ENCODE measurements at regions not wholly inside any gene's neighbourhood (a gene's known extent, or its start where the extent isn't known, plus 50 kb on each side); places are given as distances from the start of the nearest gene placed in this dataset.

DNA sequence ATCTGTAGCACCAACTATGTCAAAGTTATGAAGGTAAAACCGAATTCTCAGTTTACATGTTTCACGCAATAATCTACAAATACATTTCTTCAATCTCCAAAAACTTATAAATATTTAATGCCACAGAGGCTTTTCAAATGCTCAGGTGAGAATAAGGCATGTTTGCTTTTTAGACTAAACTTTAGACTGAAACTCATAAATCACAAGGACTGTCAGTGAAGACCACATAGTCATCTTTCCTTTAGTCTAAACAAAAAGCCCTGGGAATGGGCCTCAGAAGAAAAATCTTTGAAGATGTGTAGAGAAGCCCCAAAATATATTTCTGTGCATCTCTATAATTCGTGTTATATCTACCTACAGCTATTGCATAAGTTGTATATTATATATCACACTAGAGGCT, 54.5 kb upstream of the DCTD start:
- DNase-seq (ENCODE audit: low spot score) = no peak

- DNase-seq (ENCODE audit: low spot score) = no peak
Measured at GRCh38 chr4:182969651-182970279, 52.6 kb upstream of the DCTD start.

DNA sequence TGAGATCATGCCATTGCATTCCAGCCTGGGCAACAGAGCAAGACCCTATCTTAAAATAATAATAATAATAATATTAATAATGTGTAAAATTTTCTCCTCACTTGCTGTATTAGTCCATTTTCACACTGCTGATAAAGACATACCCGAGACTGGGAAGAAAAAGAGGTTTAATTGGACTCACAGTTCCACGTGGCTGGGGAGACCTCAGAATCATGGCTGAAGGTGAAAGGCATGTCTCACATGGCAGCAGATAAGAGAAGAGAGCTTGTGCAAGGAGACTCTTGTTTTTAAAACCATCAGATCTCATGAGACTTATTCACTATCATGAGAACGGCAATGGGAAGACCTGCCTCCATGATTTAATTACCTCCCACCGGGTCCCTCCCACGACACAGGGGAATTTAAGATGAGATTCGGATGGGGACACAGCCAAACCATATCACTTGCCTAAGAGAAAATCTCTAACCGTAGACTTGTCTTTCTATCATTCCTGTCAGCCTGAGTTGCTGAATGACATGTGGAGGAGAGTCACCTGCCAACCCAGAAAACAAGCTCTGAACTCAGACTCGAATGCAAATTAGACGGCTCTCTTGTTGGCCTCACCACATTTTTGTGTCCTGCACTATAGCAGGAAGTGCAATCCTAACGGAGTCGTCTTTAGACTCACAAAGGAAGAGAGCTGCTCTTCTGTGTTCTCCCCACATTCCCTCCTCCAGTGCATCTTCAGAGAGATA, 51.9 kb upstream of the DCTD start:
- DNase-seq (ENCODE audit: low spot score) = no peak

DNA sequence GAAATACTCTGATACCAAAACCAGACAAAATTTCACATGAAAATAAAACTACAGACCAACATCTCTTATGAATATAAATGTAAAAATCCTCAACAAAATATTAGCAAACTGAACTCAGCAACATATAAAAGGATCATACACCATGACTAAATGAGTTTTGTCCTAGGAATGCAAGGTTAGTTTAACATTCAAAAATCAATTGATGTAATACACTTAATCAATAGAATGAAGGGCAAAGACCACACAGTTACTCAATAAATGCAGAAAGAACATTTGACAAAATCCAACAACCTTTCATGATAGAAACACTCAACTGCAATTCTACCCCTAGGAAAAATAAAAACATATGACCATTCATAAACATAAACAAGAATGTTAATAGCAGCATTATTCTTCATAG, 50.2 kb upstream of the DCTD start:
- no peak for DNase-seq (ENCODE audit: low spot score)

All from NAMALWA (cell line).